GM23248 (cell line): ENCODE measurements at regions not wholly inside any gene's neighbourhood (a gene's known extent, or its start where the extent isn't known, plus 50 kb on each side); places are given as distances from the start of the nearest gene placed in this dataset.

Source experiments
- DNase-seq: peaks from one replicate; pipeline ENCODE4 v3.0.0-alpha.2; 2015
- H2AFZ ChIP-seq: fragments of 200-600 bp; sonication (generic); 2 replicates; pipeline ENCODE4 v1.6.1; 2016; ENCODE audit warnings: antibody characterized with exemption
- H3F3A ChIP-seq: fragments of 200-600 bp; sonication (generic); 2 replicates; pipeline ENCODE4 v1.6.1; 2016; ENCODE audit warnings: mild to moderate bottlenecking, antibody characterized with exemption, mixed run types; ENCODE audit not compliant: insufficient read depth
- H3K27ac ChIP-seq: fragments of 200-600 bp; sonication (generic); 2 replicates; pipeline ENCODE4 v1.5.1; 2016; ENCODE audit warnings: mild to moderate bottlenecking
- H3K27me3 ChIP-seq: fragments of 200-600 bp; sonication (generic); replicated peaks from 2 replicates; pipeline ENCODE4 v1.6.1; 2016; ENCODE audit warnings: mild to moderate bottlenecking; ENCODE audit not compliant: insufficient read depth
- H3K36me3 ChIP-seq: fragments of 200-600 bp; sonication (generic); 2 replicates; pipeline ENCODE4 v1.6.1; 2016; ENCODE audit warnings: low read depth, mild to moderate bottlenecking
- H3K4me1 ChIP-seq: fragments of 200-600 bp; sonication (generic); 2 replicates; pipeline ENCODE4 v1.6.1; 2016; ENCODE audit warnings: mild to moderate bottlenecking; ENCODE audit not compliant: insufficient read depth
- H3K4me2 ChIP-seq: fragments of 200-600 bp; sonication (generic); one replicate; pipeline ENCODE4 v1.6.1; 2016; ENCODE audit warnings: mild to moderate bottlenecking; ENCODE audit not compliant: unreplicated experiment
- H3K4me3 ChIP-seq: fragments of 200-600 bp; sonication (generic); 2 replicates; pipeline ENCODE4 v1.5.1; 2016; ENCODE audit warnings: mild to moderate bottlenecking
- H3K79me2 ChIP-seq: fragments of 200-600 bp; sonication (generic); 2 replicates; pipeline ENCODE4 v1.6.1; 2016; ENCODE audit warnings: mild to moderate bottlenecking; ENCODE audit not compliant: insufficient read depth
- H3K9ac ChIP-seq: fragments of 200-600 bp; sonication (generic); 2 replicates; pipeline ENCODE4 v1.6.1; 2016; ENCODE audit warnings: mild to moderate bottlenecking
- H3K9me2 ChIP-seq: fragments of 200-600 bp; sonication (generic); 2 replicates; pipeline ENCODE4 v1.6.1; 2016; ENCODE audit warnings: mixed run types, mild to moderate bottlenecking, moderate library complexity; ENCODE audit not compliant: insufficient read depth
- H3K9me3 ChIP-seq: fragments of 200-600 bp; sonication (generic); one replicate; pipeline ENCODE4 v1.6.1; 2017; ENCODE audit warnings: low read depth
- H4K20me1 ChIP-seq: fragments of 200-600 bp; sonication (generic); 2 replicates; pipeline ENCODE4 v1.6.0; 2016; ENCODE audit not compliant: insufficient read depth
- EZH2 ChIP-seq: fragments of 200-600 bp; sonication (generic); IDR thresholded peaks from 2 replicates; pipeline ENCODE4 v1.6.1; 2018; ENCODE audit warnings: antibody characterized with exemption, mild to moderate bottlenecking; ENCODE audit not compliant: insufficient read depth, poor library complexity, severe bottlenecking
- EZH2phosphoT487 ChIP-seq: fragments of 200-600 bp; sonication (generic); IDR thresholded peaks from 2 replicates; pipeline ENCODE4 v1.6.1; 2018; ENCODE audit warnings: antibody characterized with exemption, moderate library complexity, mild to moderate bottlenecking, low read depth; ENCODE audit not compliant: insufficient read depth
- WGBS, 2 experiments: methylation state at CpG; one replicate each; pipeline ENCODE4 v1.1.6; 2015 to 2017; ENCODE audit warnings: low lambda C conversion rate in 2 of 2, low coverage in 1 of 2; ENCODE audit errors: missing lambda C conversion rate in 2 of 2; 5-methylcytosine and 5-hydroxymethylcytosine counted together
- in situ Hi-C: fragments of 300-500 bp; cut with MboI; formaldehyde crosslinking; loops from 2 replicates; pipeline ENCODE4 v1.15.0; 2020

DNA sequence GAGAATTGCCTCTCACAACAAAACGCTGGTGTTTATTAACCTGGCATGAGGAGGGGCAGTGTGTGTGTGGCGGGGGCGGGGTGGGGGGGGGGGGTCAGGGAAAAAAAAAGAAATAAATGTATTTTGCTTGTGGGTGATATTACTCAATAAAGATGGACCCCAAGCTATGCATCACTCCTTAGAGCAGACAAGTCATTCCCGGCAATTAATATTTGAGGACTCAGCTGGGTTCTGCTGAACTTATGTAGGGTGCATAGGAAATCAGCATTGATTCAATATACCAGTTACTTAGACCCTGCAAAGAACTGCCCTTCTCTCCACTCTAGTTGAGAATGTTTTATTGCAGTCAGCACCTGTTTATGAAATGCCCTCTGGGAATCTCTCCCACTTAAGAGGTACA, 206.2 kb upstream of the MAF start:
- Histone ChIP-seq H3K27ac (no peak overlapping the region), H3K4me3 (no peak overlapping the region), H3K4me1 (no peaks in the 10 kb centered on the region), H3F3A (no peaks in the 10 kb centered on the region), H4K20me1 (no peaks in the 10 kb centered on the region), H3K4me2 (no peak overlapping the region), H3K9me3 (no peaks in the 10 kb centered on the region), H3K9me2 (no peaks in the 10 kb centered on the region), H3K27me3 (no peaks in the 10 kb centered on the region), H3K79me2 (no peaks in the 10 kb centered on the region), H3K36me3 (no peaks in the 10 kb centered on the region), H2AFZ (no peak overlapping the region), H3K9ac (no peak overlapping the region)
- TF ChIP-seq EZH2phosphoT487 (no peak), EZH2 (no peak)
- in situ Hi-C loops: no loop called here
- WGBS, 2 experiments: 40 to 66% methylated on average over 2 to 4 of the region's 4 CpGs
- no peak for DNase-seq

- Histone ChIP-seq H3K36me3 (no peaks in the 10 kb centered on the region), H3K27me3 (no peaks in the 10 kb centered on the region), H3K4me3 (no peak overlapping the region), H3K4me1 (no peaks in the 10 kb centered on the region), H3K79me2 (no peaks in the 10 kb centered on the region), H3F3A (no peaks in the 10 kb centered on the region), H3K27ac (no peak overlapping the region), H3K9me3 (no peaks in the 10 kb centered on the region), H3K9ac (no peak overlapping the region), H2AFZ (no peak overlapping the region), H4K20me1 (no peaks in the 10 kb centered on the region), H3K4me2 (no peak overlapping the region), H3K9me2 (no peaks in the 10 kb centered on the region)
- in situ Hi-C loops: no loop called here
- no peak for DNase-seq
- whole genome bisulfite sequencing, 2 experiments: 38 to 39% methylated on average over 2 of the region's 2 CpGs
- no peak for TF ChIP-seq EZH2phosphoT487
These were observed 205.1 kb upstream of the MAF start for GRCh38 chr16:79805621-79806020.

DNA sequence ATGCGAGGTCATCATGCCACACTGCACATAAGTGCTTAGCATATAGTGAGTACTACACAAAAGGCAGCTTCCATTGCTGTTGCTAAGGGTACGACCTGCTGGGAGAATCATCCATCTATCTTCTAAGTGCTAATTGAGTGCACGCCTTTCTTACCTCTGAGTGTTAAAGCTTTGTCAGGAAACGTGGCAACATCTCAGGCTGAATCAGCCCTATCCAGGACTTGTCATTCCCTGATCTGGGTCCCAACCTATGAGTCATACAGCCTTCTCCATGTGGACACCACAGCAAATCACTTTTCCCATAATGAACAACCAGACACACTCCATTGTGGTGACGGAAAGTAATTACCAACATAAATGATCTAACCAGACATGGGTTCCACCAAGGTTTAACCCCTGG, 201.1 kb upstream of the MAF start:
- Histone ChIP-seq H3K27ac (no peak overlapping the region), H3K9ac (no peak overlapping the region), H3F3A (no peaks in the 10 kb centered on the region), H3K4me1 (no peaks in the 10 kb centered on the region), H3K79me2 (no peaks in the 10 kb centered on the region), H2AFZ (no peak overlapping the region), H3K27me3 (no peaks in the 10 kb centered on the region), H3K4me3 (no peak overlapping the region), H3K9me3 (no peaks in the 10 kb centered on the region), H4K20me1 (no peaks in the 10 kb centered on the region), H3K36me3 (no peaks in the 10 kb centered on the region), H3K4me2 (no peak overlapping the region), H3K9me2 (no peaks in the 10 kb centered on the region)
- no peak for TF ChIP-seq EZH2
- TF ChIP-seq EZH2phosphoT487: no peak
- in situ Hi-C loops: no loop called here
- peak; percentile 8 for DNase-seq
- WGBS, 2 experiments: 27% methylated on average over 5 of the region's 5 CpGs

GRCh38 chr16:79800016-79800608, 199.6 kb upstream of the MAF start:
- Histone ChIP-seq H3K4me3 (no peak overlapping the region), H3K27me3 (no peaks in the 10 kb centered on the region), H3K9me3 (no peaks in the 10 kb centered on the region), H2AFZ (no peak overlapping the region), H3K4me2 (no peak overlapping the region), H3K9ac (no peak overlapping the region), H3K27ac (no peak overlapping the region), H3K9me2 (no peaks in the 10 kb centered on the region), H3K79me2 (no peaks in the 10 kb centered on the region), H4K20me1 (no peaks in the 10 kb centered on the region), H3K36me3 (no peaks in the 10 kb centered on the region), H3K4me1 (no peaks in the 10 kb centered on the region), H3F3A (no peaks in the 10 kb centered on the region)
- 5 to 6% methylated on average over 3 of the region's 3 CpGs for WGBS, 2 experiments
- in situ Hi-C loops: no loop called here
- DNase-seq: no peak
- no peak for TF ChIP-seq EZH2phosphoT487
- TF ChIP-seq EZH2: no peak

- Histone ChIP-seq H3K36me3 (no peaks in the 10 kb centered on the region), H3K4me3 (no peak overlapping the region), H3K79me2 (no peaks in the 10 kb centered on the region), H4K20me1 (no peaks in the 10 kb centered on the region), H3K9me3 (no peaks in the 10 kb centered on the region), H3K4me2 (no peak overlapping the region), H3K27me3 (no peaks in the 10 kb centered on the region), H3K9ac (no peak overlapping the region), H2AFZ (no peak overlapping the region), H3K9me2 (no peaks in the 10 kb centered on the region), H3K4me1 (no peaks in the 10 kb centered on the region), H3F3A (no peaks in the 10 kb centered on the region), H3K27ac (no peak overlapping the region)
- no peak for TF ChIP-seq EZH2
- 19 to 22% methylated on average over 2 of the region's 2 CpGs for WGBS, 2 experiments
- DNase-seq: no peak
- in situ Hi-C loops: no loop called here
These were observed 198.0 kb upstream of the MAF start for GRCh38 chr16:79798416-79799053.
